ENCODE measurements at regions not wholly inside any gene's neighbourhood (a gene's known extent, or its start where the extent isn't known, plus 50 kb on each side); places are given as distances from the start of the nearest gene placed in this dataset.
A peak's percentile ranks its signal among the peaks of the same experiment; 100 is the strongest.

DNA sequence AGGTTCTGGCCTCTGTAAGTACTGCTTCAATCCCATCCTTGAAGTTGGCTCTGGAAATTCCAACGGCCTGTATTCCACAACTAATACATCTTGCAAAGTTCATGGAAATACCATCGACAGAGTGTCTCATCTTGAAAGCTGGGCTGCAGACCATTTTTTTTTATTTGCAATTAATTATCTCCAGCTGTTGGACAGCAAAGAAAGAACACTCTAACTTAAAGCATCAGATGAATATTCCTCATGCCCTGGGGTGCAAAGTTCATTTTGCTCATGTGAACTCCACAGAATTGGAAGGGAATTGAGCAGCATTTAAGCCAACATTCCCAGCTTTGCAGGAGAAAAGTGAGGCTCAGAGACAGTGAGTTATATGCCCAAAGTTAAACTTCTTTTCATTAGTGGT, 96.5 kb upstream of the PIEZO2 start:
- 82% methylated on average over 2 of the region's 2 CpGs for WGBS
- no peak overlapping the region for H3K4me3 ChIP-seq (ENCODE audit: low read depth in 1 of 3, low read length in 3 of 3)
- no peaks in the 10 kb centered on the region for H3K9me3 ChIP-seq (ENCODE audit: control insufficient read depth in 4 of 4, low read length in 3 of 4)
- H3K27me3 ChIP-seq (ENCODE audit: control insufficient read depth in 4 of 4, insufficient read depth in 4 of 4, low read length in 3 of 4) = no peaks in the 10 kb centered on the region
- no peak for DNase-seq (ENCODE audit: low spot score)
- H3K4me1 ChIP-seq (ENCODE audit: control insufficient read depth in 4 of 4, insufficient read depth in 4 of 4, low read length in 3 of 4) = no peaks in the 10 kb centered on the region
- no peaks in the 10 kb centered on the region for H3K36me3 ChIP-seq (ENCODE audit: control insufficient read depth in 4 of 4, insufficient read depth in 3 of 4, low read depth in 1 of 4, low read length in 3 of 4)
- TF ChIP-seq HNF4A (conservative IDR thresholded peaks at IDR 0.05) = peak; percentile 51 to 55
- no peak for TF ChIP-seq YY1 (IDR thresholded peaks at IDR 0.05)
- H3K9ac ChIP-seq (ENCODE audit: low read depth in 1 of 2, low read length in 2 of 2) = no peak overlapping the region
- no peak overlapping the region for H3K27ac ChIP-seq (ENCODE audit: low read depth in 1 of 2, low read length in 2 of 2)

DNA sequence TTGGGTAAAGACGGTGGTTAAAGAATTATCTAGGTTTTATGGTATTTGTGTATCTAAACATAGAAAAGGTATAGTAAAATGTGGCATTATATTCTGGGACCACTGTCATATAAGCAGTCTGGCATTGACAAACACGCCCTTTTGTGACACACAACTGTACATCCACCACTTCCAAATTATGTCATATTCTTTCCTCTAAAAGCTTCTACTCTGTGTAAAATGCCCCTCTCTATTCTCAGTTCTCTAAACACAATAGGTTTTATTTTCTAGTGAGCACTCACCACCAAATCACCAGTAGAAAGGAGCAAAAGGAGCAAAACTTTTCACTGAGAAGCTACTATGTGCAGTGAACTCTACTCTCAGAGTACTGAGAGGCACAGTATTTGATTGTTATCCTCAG, 88.1 kb upstream of the PIEZO2 start:
- H3K4me1 ChIP-seq (ENCODE audit: control insufficient read depth in 4 of 4, insufficient read depth in 4 of 4, low read length in 3 of 4) = no peaks in the 10 kb centered on the region
- no peak overlapping the region for H3K9ac ChIP-seq (ENCODE audit: low read depth in 1 of 2, low read length in 2 of 2)
- no peak for TF ChIP-seq HNF4A (conservative IDR thresholded peaks at IDR 0.05)
- no peak for TF ChIP-seq TAF1 (conservative IDR thresholded peaks at IDR 0.05)
- TF ChIP-seq EGR1 (IDR thresholded peaks at IDR 0.05; ENCODE audit: low read depth in 2 of 2) = no peak
- no peak for TF ChIP-seq YY1 (IDR thresholded peaks at IDR 0.05)
- no peak for TF ChIP-seq GABPA (IDR thresholded peaks at IDR 0.05 in 1 of 2, conservative IDR thresholded peaks at IDR 0.05 in 1 of 2)
- TF ChIP-seq SP1 (IDR thresholded peaks at IDR 0.05) = no peak
- TF ChIP-seq FOXA2 (IDR thresholded peaks at IDR 0.05) = no peak
- TF ChIP-seq HNF4G (IDR thresholded peaks at IDR 0.05) = no peak
- no peaks in the 10 kb centered on the region for H3K9me3 ChIP-seq (ENCODE audit: control insufficient read depth in 4 of 4, low read length in 3 of 4)
- H3K27ac ChIP-seq (ENCODE audit: low read depth in 1 of 2, low read length in 2 of 2) = no peak overlapping the region
- no peak overlapping the region for H3K4me3 ChIP-seq (ENCODE audit: low read depth in 1 of 3, low read length in 3 of 3)
- WGBS = 86% methylated on average over 2 of the region's 2 CpGs
- H3K36me3 ChIP-seq (ENCODE audit: control insufficient read depth in 4 of 4, insufficient read depth in 3 of 4, low read depth in 1 of 4, low read length in 3 of 4) = no peaks in the 10 kb centered on the region
- H3K27me3 ChIP-seq (ENCODE audit: control insufficient read depth in 4 of 4, insufficient read depth in 4 of 4, low read length in 3 of 4) = no peaks in the 10 kb centered on the region
- no peak for DNase-seq (ENCODE audit: low spot score)

GRCh38 chr18:11237066-11237465, 87.7 kb upstream of the PIEZO2 start:
- DNase-seq (ENCODE audit: low spot score) = no peak
- WGBS = 95% methylated on average over 1 of the region's 1 CpG
- Histone ChIP-seq H3K9ac (ENCODE audit: low read depth in 1 of 2, low read length in 2 of 2) (no peak overlapping the region), H3K9me3 (ENCODE audit: control insufficient read depth in 4 of 4, low read length in 3 of 4) (no peaks in the 10 kb centered on the region), H3K36me3 (ENCODE audit: control insufficient read depth in 4 of 4, insufficient read depth in 3 of 4, low read depth in 1 of 4, low read length in 3 of 4) (no peaks in the 10 kb centered on the region), H3K4me3 (ENCODE audit: low read depth in 1 of 3, low read length in 3 of 3) (no peak overlapping the region), H3K27ac (ENCODE audit: low read depth in 1 of 2, low read length in 2 of 2) (no peak overlapping the region), H3K27me3 (ENCODE audit: control insufficient read depth in 4 of 4, insufficient read depth in 4 of 4, low read length in 3 of 4) (no peaks in the 10 kb centered on the region), H3K4me1 (ENCODE audit: control insufficient read depth in 4 of 4, insufficient read depth in 4 of 4, low read length in 3 of 4) (no peaks in the 10 kb centered on the region)
- TF ChIP-seq RXRA (IDR thresholded peaks at IDR 0.05) = no peak
- no peak for TF ChIP-seq NR2F2 (IDR thresholded peaks at IDR 0.05)
- no peak for TF ChIP-seq JUND (IDR thresholded peaks at IDR 0.05)
- TF ChIP-seq ZBTB33 (IDR thresholded peaks at IDR 0.05) = no peak
- TF ChIP-seq RAD21 (IDR thresholded peaks at IDR 0.05) = no peak

DNA sequence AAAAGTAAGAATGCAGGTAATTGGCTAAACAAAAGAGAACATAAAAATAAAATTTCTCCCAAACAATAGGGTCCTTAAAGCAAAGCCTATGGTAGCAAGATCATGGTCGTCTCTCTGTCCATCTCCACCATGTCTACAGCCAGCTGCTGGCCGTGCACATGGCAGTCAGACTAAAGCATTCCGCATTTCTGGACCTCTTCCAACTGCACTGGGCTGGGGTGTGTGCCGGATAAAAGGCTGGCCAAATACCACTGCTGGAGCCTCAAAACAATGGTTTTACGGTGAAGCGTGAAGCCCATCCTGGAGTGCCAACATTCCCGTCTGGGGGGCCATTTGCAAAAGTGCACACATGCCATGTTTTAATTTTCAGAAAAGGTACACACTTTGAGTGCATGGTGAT, 74.8 kb upstream of the PIEZO2 start:
- H3K9me3 ChIP-seq (ENCODE audit: control insufficient read depth in 4 of 4, low read length in 3 of 4) = no peaks in the 10 kb centered on the region
- TF ChIP-seq EGR1 (IDR thresholded peaks at IDR 0.05; ENCODE audit: low read depth in 2 of 2) (no peak), MAX (IDR thresholded peaks at IDR 0.05) (no peak), GABPA (IDR thresholded peaks at IDR 0.05 in 1 of 2, conservative IDR thresholded peaks at IDR 0.05 in 1 of 2) (no peak), REST (IDR thresholded peaks at IDR 0.05) (no peak), HNF4A (conservative IDR thresholded peaks at IDR 0.05) (no peak), HNF4G (IDR thresholded peaks at IDR 0.05) (no peak), FOXA2 (IDR thresholded peaks at IDR 0.05) (no peak), RAD21 (IDR thresholded peaks at IDR 0.05) (no peak), YY1 (IDR thresholded peaks at IDR 0.05) (no peak), JUND (IDR thresholded peaks at IDR 0.05) (no peak)
- TF ChIP-seq, protein P1, sequence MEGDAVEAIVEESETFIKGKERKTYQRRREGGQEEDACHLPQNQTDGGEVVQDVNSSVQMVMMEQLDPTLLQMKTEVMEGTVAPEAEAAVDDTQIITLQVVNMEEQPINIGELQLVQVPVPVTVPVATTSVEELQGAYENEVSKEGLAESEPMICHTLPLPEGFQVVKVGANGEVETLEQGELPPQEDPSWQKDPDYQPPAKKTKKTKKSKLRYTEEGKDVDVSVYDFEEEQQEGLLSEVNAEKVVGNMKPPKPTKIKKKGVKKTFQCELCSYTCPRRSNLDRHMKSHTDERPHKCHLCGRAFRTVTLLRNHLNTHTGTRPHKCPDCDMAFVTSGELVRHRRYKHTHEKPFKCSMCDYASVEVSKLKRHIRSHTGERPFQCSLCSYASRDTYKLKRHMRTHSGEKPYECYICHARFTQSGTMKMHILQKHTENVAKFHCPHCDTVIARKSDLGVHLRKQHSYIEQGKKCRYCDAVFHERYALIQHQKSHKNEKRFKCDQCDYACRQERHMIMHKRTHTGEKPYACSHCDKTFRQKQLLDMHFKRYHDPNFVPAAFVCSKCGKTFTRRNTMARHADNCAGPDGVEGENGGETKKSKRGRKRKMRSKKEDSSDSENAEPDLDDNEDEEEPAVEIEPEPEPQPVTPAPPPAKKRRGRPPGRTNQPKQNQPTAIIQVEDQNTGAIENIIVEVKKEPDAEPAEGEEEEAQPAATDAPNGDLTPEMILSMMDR (IDR thresholded peaks at IDR 0.05; ENCODE audit: low read depth, low read length, missing input control) = no peak

More for the DNA sequence above, 74.8 kb upstream of the PIEZO2 start:
- no peak overlapping the region for H3K27ac ChIP-seq (ENCODE audit: low read depth in 1 of 2, low read length in 2 of 2)
- H3K27me3 ChIP-seq (ENCODE audit: control insufficient read depth in 4 of 4, insufficient read depth in 4 of 4, low read length in 3 of 4) = no peaks in the 10 kb centered on the region
- no peak overlapping the region for H3K4me3 ChIP-seq (ENCODE audit: low read depth in 1 of 3, low read length in 3 of 3)
- no peak overlapping the region for H3K9ac ChIP-seq (ENCODE audit: low read depth in 1 of 2, low read length in 2 of 2)
- no peak for DNase-seq (ENCODE audit: low spot score)
- WGBS = 79% methylated on average over 7 of the region's 7 CpGs
- H3K36me3 ChIP-seq (ENCODE audit: control insufficient read depth in 4 of 4, insufficient read depth in 3 of 4, low read depth in 1 of 4, low read length in 3 of 4) = no peaks in the 10 kb centered on the region
- no peaks in the 10 kb centered on the region for H3K4me1 ChIP-seq (ENCODE audit: control insufficient read depth in 4 of 4, insufficient read depth in 4 of 4, low read length in 3 of 4)

Data from liver (tissue), 8 donors.